CD4-positive, alpha-beta T cell treated with Interleukin-21 for 1 hour (primary cell): ENCODE measurements at regions not wholly inside any gene's neighbourhood (a gene's known extent, or its start where the extent isn't known, plus 50 kb on each side); places are given as distances from the start of the nearest gene placed in this dataset.
"Not testable (repeated sequence)": the region's sequence is repeated elsewhere in the genome, so short reads cannot be mapped to it uniquely, and the experiment has no call there.

ENCODE experiments used
- DNase-seq: peaks from one replicate; pipeline ENCODE4 v3.0.0-alpha.2; 2020

GRCh38 chr5:158234323-158235158, 375.6 kb upstream of the CLINT1 start:
- DNase-seq: no peak

GRCh38 chr5:158233735-158234322, 374.9 kb upstream of the CLINT1 start:
- no peak for DNase-seq

DNA sequence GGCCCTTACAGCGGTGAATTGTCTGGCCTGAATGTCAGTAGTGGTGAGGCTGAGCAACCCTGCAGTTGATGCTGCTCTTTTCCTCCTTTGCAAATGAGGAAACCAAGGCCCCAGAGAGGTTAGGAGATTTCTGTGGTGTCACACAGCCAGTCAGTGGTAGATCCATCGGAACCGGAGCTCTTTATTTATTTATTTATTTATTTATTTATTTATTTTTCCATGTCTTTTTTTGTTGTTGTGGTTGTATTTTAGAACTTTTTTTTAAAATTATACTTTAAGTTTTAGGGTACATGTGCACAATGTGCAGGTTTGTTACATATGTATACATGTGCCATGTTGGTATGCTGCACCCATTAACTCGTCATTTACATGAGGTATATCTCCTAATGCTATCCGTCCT, 368.4 kb upstream of the CLINT1 start:
- DNase-seq: not testable (repeated sequence)

DNA sequence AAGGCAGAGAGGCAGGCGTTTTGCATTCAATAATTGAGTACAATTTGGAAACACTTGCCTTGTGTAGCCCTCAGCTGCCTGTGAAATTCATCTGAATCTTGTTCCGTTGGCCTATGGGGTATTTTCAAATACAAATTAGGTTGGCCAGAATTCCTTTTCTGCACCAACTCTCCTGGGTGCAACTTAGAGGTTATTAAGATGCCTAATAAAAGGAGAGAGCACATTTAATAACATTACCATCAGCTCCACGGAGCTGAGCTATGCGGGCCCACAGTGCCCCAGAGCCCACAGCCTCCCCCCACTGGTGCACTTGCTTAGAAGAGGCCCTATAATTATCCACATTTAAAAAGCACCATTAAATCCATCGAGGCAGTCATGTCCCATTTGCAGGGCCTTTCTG, 367.6 kb upstream of the CLINT1 start:
- DNase-seq: no peak

DNA sequence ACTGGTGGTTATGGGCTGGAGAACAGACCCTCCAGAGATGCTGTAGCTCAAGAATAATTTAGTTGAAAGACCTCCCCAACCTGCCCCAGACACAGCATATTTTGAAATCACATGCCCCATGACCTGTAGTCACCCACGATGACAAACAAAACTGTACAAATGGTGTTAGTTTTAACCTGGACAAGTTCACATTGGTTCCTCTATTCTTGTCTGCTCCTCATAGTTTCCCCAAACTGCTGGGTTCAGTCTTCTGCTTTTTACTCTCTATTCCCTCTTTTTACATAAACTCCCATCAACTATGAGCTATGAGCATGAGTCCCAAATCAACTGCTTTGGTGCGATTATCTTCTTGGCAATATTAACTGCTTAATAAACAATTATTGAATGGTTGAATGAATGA, 365.3 kb upstream of the CLINT1 start:
- DNase-seq: no peak

DNA sequence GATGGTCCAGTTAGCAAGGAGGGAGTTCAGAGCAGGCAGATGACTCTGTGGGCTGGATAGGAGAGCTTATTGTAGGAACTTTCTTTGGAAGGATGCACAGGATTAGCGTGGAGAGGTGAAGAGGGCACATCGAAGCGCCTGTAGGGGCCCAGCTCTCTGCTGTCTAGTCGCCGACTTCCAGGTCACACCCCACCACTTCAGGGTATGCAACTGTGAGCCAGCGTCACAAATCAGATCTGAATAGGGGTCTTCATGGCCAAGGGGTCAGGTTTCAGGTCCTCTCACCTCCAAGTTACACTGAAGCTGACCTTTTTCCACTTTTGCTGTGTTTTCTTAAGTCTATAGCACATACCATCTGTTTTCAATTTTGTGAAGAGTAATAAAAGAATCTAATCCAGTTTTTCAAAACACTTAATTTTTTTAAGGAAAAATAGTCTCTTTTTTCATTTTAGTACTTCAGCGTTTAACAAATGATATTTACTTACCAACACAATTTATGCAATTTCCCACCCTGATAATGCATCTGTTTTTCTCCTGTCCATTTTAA, 364.2 kb upstream of the CLINT1 start:
- DNase-seq: no peak

DNA sequence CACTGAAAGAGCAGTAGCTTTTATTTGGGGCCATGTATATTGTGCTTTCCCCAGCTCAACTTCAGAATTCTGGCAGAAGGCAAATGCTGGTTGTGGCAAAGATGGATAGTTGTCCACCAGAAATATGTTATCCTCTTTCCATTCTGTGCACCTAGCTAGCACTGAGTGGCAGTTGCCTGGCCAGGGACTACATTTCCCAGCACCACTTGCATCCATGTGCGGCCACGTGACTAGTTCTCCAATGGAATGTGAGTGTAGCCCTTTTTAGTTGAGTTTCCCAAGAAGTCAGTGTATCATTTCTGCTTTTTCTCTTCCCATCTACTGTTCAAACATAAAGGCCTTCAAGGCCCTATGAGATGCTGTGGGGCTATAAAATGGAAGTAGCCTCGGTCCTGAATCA, 354.0 kb upstream of the CLINT1 start:
- DNase-seq: no peak

- DNase-seq: no peak
Observed at GRCh38 chr5:158212237-158212636, 353.3 kb upstream of the CLINT1 start.

DNA sequence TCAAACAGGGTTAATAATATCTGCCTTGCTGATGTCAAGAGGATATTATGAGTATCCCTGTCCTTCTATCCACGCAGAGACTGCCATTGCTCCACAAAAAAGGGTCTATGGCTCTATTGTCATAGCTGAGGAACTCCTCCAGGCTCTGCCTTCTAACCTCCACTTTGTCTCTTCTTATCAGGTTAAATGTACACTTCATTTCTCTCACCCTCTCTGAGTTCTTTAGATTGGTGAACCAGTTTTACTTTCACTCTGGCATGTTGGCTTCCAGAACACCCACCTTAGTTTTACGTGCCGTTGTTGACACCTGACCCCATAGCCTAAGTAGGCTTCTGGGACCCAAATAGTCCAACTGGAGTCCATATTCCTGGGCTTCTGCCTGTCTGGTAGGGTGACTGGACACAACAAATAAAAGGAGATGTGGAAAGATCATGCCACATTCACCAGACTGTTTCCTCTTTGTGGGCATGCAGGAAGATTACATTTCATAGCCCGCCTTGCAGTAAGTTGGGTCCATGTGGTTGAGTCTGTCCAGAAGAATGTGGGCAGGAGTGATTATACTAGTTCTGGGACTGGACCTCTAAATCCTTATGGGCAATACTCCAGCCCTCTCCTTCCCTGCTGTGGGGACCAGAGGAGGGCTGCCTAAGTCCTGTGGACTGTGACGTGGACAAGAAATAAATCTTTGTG, 350.4 kb upstream of the CLINT1 start:
- DNase-seq: no peak

GRCh38 chr5:158207733-158208132, 348.8 kb upstream of the CLINT1 start:
- DNase-seq: no peak

- DNase-seq: no peak
Observed at GRCh38 chr5:158205992-158206391, 347.0 kb upstream of the CLINT1 start.

DNA sequence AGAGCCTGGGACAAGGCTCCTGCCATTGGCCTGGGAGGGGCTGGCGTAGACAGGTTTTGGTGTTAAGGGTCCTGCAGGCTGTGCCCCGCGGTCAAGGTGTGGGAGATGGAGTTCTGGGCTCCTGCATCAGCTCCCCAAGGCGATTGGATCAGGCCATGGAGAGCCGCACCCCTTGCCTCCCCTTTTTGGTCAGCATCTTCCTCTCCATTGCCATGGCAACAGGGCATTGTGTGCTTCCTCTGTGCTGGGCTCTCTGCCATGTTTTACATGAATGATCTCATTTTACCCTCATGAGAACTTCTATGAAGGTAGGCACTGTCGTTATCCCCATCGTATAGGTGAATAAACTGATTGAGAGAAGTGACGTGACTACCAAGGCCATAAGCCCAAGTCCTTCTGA, 344.3 kb upstream of the CLINT1 start:
- DNase-seq: no peak

GRCh38 chr5:158202801-158203200, 343.9 kb upstream of the CLINT1 start:
- DNase-seq: no peak

DNA sequence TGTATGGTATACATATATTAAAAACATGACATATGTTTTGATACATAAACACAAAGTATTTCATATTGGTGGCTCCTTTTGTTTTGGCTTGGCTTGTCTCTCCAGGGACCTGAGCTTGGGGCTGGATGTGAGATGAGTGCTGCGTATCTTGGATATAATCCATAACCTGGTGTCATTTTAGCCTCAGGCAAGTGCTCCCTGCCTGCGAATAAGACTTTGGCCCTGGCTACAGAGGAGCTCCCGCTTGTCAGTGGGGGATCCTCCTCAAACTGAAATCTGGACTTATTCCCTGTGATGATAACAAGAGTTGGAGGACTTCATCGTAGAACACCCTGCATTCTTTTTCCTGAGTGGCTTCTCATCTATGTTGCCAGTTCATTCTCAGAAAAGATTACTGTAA, 341.7 kb upstream of the CLINT1 start:
- DNase-seq: no peak

GRCh38 chr5:158198636-158199035, 339.7 kb upstream of the CLINT1 start:
- DNase-seq: no peak

DNA sequence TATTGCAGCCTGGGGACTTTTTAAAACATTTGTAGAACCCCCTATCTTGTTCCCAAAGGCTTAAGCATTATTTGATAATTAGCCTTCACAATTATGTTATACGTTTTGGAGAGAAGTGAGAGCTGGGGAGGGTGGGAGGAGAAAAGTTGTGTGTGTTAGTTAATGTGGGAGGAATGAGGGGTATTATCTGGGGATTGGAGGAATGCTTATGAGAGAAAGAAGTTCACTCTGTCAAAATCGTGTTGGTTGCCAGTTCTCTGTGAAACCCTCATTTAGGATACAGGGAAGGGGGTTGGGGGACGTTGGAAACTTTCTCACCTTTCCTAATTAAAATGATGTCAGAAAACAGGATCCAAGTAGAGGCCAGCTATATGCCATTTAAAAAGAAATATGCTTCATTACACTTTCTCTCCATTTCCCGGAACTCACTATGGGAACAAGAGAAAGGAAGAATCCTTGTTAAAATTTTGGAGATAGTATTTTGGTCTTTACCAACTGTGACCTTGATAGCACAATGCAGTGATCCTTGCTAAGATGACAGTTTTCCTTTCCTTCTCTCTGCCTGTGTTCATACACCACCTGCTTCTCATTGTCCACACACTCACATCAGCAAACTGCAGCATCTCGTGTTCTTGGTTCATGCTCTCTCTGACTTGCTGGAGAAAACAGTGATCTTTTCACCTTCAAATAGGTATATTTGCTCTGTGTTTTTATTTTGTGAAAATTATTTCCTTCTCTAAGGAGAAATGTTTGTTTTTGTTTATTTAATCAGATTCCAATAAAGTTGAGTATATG, 336.7 kb upstream of the CLINT1 start:
- DNase-seq: no peak

GRCh38 chr5:158194561-158194976, 335.6 kb upstream of the CLINT1 start:
- no peak for DNase-seq

DNA sequence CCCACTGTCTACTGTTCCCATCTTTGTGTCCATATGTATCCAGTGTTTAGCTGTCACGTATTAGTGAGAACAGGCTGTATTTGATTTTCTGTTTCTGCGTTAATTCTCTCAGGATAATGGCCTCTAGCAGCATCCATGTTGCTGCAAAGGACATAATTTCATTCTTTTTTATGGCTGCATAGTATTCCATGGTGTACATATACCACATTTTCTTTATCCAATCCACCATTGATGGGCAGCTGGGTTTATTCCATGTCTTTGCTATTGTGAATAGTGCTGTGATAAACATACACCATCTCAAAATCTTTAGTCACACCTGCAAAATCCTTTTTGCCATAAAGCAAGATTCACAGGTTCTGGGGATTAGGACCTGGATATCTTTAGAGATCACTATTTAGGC, 334.4 kb upstream of the CLINT1 start:
- not testable (repeated sequence) for DNase-seq

DNA sequence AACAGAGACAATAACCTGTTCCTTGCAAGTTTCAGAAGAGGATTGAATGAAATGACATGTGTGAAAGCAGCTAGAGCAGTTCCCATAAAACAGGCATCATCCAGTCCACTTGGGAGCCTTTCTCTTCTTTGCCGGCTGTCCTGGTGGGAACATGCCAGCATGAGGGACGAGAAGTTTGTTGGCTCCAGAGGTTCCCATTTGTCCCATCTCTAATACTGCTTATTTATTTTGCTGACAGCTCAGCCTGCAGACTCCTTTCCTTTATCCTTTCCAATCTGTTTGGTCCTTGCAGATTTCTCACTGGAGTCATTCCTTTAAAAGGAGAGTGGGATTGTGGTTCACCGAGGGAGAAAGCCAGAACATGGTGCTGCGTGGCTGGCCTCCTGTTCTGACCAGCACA, 321.5 kb upstream of the CLINT1 start:
- no peak for DNase-seq

GRCh38 chr5:158179271-158179670, 320.3 kb upstream of the CLINT1 start:
- DNase-seq: no peak

DNA sequence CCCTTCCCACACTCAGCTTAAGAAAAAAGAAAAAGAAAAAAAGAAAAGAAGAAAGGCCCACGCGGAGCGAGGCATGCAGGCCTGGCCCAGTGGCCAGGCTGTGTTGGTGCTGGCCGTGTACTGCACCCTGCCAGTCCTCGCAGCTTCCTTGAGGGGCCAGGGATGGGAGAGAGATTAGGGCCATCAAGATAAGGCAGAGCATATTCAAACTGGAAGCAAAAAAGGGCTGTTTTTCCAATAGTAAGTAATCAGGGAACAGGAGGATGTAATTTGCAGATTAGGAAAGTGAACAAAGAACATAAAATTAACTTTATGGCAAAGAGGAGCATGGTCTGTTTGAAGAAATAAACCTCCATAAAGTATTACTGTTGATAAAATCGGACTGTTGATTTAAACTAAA, 319.6 kb upstream of the CLINT1 start:
- no peak for DNase-seq

DNA sequence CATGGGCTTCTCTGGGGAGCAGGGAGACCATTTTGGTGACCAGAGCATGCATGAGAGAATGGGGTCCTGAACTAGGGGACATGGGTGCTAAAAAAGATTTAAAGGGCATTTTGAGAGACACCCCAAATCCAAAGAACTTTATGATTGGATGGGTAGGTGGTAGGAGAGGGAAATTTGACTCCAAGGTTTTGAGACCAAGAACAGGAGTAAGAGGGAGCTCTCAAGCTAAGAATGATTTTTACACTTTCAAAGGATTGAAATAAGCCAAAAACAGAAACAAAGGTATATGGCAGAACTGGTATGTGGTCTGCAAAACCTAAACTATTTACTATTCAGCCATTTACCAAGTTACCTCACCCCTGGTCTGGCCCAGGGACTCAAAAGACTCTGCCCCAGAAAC, 318.2 kb upstream of the CLINT1 start:
- no peak for DNase-seq

GRCh38 chr5:158175934-158176481, 317.1 kb upstream of the CLINT1 start:
- no peak for DNase-seq
